ENCODE measurements at regions not wholly inside any gene's neighbourhood (a gene's known extent, or its start where the extent isn't known, plus 50 kb on each side); places are given as distances from the start of the nearest gene placed in this dataset.

- TF ChIP-seq, protein P1, sequence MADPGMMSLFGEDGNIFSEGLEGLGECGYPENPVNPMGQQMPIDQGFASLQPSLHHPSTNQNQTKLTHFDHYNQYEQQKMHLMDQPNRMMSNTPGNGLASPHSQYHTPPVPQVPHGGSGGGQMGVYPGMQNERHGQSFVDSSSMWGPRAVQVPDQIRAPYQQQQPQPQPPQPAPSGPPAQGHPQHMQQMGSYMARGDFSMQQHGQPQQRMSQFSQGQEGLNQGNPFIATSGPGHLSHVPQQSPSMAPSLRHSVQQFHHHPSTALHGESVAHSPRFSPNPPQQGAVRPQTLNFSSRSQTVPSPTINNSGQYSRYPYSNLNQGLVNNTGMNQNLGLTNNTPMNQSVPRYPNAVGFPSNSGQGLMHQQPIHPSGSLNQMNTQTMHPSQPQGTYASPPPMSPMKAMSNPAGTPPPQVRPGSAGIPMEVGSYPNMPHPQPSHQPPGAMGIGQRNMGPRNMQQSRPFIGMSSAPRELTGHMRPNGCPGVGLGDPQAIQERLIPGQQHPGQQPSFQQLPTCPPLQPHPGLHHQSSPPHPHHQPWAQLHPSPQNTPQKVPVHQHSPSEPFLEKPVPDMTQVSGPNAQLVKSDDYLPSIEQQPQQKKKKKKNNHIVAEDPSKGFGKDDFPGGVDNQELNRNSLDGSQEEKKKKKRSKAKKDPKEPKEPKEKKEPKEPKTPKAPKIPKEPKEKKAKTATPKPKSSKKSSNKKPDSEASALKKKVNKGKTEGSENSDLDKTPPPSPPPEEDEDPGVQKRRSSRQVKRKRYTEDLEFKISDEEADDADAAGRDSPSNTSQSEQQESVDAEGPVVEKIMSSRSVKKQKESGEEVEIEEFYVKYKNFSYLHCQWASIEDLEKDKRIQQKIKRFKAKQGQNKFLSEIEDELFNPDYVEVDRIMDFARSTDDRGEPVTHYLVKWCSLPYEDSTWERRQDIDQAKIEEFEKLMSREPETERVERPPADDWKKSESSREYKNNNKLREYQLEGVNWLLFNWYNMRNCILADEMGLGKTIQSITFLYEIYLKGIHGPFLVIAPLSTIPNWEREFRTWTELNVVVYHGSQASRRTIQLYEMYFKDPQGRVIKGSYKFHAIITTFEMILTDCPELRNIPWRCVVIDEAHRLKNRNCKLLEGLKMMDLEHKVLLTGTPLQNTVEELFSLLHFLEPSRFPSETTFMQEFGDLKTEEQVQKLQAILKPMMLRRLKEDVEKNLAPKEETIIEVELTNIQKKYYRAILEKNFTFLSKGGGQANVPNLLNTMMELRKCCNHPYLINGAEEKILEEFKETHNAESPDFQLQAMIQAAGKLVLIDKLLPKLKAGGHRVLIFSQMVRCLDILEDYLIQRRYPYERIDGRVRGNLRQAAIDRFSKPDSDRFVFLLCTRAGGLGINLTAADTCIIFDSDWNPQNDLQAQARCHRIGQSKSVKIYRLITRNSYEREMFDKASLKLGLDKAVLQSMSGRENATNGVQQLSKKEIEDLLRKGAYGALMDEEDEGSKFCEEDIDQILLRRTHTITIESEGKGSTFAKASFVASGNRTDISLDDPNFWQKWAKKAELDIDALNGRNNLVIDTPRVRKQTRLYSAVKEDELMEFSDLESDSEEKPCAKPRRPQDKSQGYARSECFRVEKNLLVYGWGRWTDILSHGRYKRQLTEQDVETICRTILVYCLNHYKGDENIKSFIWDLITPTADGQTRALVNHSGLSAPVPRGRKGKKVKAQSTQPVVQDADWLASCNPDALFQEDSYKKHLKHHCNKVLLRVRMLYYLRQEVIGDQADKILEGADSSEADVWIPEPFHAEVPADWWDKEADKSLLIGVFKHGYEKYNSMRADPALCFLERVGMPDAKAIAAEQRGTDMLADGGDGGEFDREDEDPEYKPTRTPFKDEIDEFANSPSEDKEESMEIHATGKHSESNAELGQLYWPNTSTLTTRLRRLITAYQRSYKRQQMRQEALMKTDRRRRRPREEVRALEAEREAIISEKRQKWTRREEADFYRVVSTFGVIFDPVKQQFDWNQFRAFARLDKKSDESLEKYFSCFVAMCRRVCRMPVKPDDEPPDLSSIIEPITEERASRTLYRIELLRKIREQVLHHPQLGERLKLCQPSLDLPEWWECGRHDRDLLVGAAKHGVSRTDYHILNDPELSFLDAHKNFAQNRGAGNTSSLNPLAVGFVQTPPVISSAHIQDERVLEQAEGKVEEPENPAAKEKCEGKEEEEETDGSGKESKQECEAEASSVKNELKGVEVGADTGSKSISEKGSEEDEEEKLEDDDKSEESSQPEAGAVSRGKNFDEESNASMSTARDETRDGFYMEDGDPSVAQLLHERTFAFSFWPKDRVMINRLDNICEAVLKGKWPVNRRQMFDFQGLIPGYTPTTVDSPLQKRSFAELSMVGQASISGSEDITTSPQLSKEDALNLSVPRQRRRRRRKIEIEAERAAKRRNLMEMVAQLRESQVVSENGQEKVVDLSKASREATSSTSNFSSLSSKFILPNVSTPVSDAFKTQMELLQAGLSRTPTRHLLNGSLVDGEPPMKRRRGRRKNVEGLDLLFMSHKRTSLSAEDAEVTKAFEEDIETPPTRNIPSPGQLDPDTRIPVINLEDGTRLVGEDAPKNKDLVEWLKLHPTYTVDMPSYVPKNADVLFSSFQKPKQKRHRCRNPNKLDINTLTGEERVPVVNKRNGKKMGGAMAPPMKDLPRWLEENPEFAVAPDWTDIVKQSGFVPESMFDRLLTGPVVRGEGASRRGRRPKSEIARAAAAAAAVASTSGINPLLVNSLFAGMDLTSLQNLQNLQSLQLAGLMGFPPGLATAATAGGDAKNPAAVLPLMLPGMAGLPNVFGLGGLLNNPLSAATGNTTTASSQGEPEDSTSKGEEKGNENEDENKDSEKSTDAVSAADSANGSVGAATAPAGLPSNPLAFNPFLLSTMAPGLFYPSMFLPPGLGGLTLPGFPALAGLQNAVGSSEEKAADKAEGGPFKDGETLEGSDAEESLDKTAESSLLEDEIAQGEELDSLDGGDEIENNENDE (IDR thresholded peaks at IDR 0.05; ENCODE audit: insufficient replicate concordance, low read length), result no peak
Observed at GRCh38 chr3:118036215-118036614, 998.4 kb downstream of the IGSF11 start (continued).
